GM20000 (cell line): ENCODE measurements at regions not wholly inside any gene's neighbourhood (a gene's known extent, or its start where the extent isn't known, plus 50 kb on each side); places are given as distances from the start of the nearest gene placed in this dataset.
"Not testable (repeated sequence)": the region's sequence is repeated elsewhere in the genome, so short reads cannot be mapped to it uniquely, and the experiment has no call there.

Experiments used
- DNase-seq: peaks from one replicate; pipeline ENCODE4 v3.0.0; 2012; ENCODE audit warnings: low spot score
- CTCF ChIP-seq: IDR thresholded peaks from 2 replicates; pipeline ENCODE4 v1.5.1; 2012; ENCODE audit warnings: mild to moderate bottlenecking, control low read depth; ENCODE audit errors: extremely low read depth, missing control alignments

GRCh38 chr7:84879570-84880325, 307.1 kb downstream of the SEMA3D start:
- no peak for TF ChIP-seq CTCF
- DNase-seq, result no peak

- no peak for DNase-seq
- no peak for TF ChIP-seq CTCF
Measured at GRCh38 chr7:84877943-84878570, 308.8 kb downstream of the SEMA3D start.

- TF ChIP-seq CTCF, result no peak
- DNase-seq, result no peak
Measured at GRCh38 chr7:84876061-84876821, 310.6 kb downstream of the SEMA3D start.

GRCh38 chr7:84865560-84865959, 321.3 kb downstream of the SEMA3D start:
- no peak for DNase-seq
- TF ChIP-seq CTCF, result no peak

GRCh38 chr7:84857336-84857735, 329.5 kb downstream of the SEMA3D start:
- TF ChIP-seq CTCF, result no peak
- DNase-seq, result no peak

- DNase-seq, result no peak
- TF ChIP-seq CTCF, result no peak
Measured at GRCh38 chr7:84855758-84856157, 331.1 kb downstream of the SEMA3D start.

GRCh38 chr7:84848974-84849372, 337.9 kb downstream of the SEMA3D start:
- not testable (repeated sequence) for DNase-seq
